H1 (cell line): ENCODE measurements at regions not wholly inside any gene's neighbourhood (a gene's known extent, or its start where the extent isn't known, plus 50 kb on each side); places are given as distances from the start of the nearest gene placed in this dataset.

Experiments used
- CTCF ChIA-PET: fragments of 300-600 bp; sonication (Branson Sonifier 250); formaldehyde crosslinking; loops from one replicate; lab custom pipeline; 2021; ENCODE audit not compliant: partially characterized antibody; lab: Charles Lee
- POLR2A ChIA-PET: fragments of 300-600 bp; sonication (Branson Sonifier 250); formaldehyde crosslinking; loops from one replicate; lab custom pipeline; 2021; ENCODE audit warnings: inconsistent platforms; ENCODE audit not compliant: partially characterized antibody; lab: Charles Lee
- DNase-seq, 2 experiments: peaks; one replicate each; pipeline versions ENCODE4 v3.0.0 to v3.0.0-alpha.2; 2010 to 2022; ENCODE audit warnings: low spot score in 2 of 2, low read depth in 1 of 2, mixed read lengths in 1 of 2
- FAIRE-seq: peaks from 2 replicates; lab custom pipeline; 2011; peaks lifted over from hg19 to GRCh38; lab: Jason Lieb, UNC
- H2AFZ ChIP-seq: 2 replicates; pipeline ENCODE4 v1.8.1; 2012; ENCODE audit warnings: low read length, inconsistent platforms
- H2AK5ac ChIP-seq: 2 replicates; pipeline ENCODE4 v1.6.1; 2013; ENCODE audit warnings: low read depth, low read length
- H2BK120ac ChIP-seq: replicated peaks from 2 replicates; pipeline ENCODE3; 2013; ENCODE audit warnings: low read depth, low read length, inconsistent platforms
- H2BK12ac ChIP-seq: 2 replicates; pipeline ENCODE4 v1.6.1; 2013; ENCODE audit warnings: low read depth, low read length
- H2BK15ac ChIP-seq: 2 replicates; pipeline ENCODE4 v1.6.1; 2013; ENCODE audit warnings: low read length
- H2BK20ac ChIP-seq: 2 replicates; pipeline ENCODE4 v1.6.1; 2013; ENCODE audit warnings: low read length
- H2BK5ac ChIP-seq: 2 replicates; pipeline ENCODE4 v1.6.1; 2013; ENCODE audit warnings: low read depth, low read length
- H3K14ac ChIP-seq: 2 replicates; pipeline ENCODE4 v1.6.1; 2013; ENCODE audit warnings: inconsistent platforms; ENCODE audit not compliant: insufficient read length
- H3K18ac ChIP-seq: 2 replicates; pipeline ENCODE4 v1.6.1; 2013; ENCODE audit warnings: low read length; ENCODE audit errors: extremely low read depth
- H3K23ac ChIP-seq: 2 replicates; pipeline ENCODE4 v1.6.1; 2013; ENCODE audit warnings: inconsistent platforms; ENCODE audit not compliant: insufficient read length
- H3K23me2 ChIP-seq: 2 replicates; pipeline ENCODE4 v1.6.1; 2013; ENCODE audit warnings: low read depth, low read length
- H3K27ac ChIP-seq: 2 replicates; pipeline ENCODE4 v1.6.1; 2011; ENCODE audit warnings: low read depth, low read length, inconsistent platforms
- H3K27me3 ChIP-seq, 4 experiments: replicated peaks in 1 of 4; 1 replicate in 1 of 4; 2 replicates in 3 of 4; pipeline versions ENCODE4 v1.6.1 to v1.8.1; 2011 to 2013; ENCODE audit warnings: low read length in 3 of 4, mild to moderate bottlenecking in 3 of 4, inconsistent platforms in 2 of 4, mixed read lengths in 2 of 4, moderate library complexity in 1 of 4; ENCODE audit not compliant: control insufficient read depth in 3 of 4, insufficient read depth in 3 of 4; ENCODE audit errors: extremely low read depth in 1 of 4
- H3K36me3 ChIP-seq, 4 experiments: 2 replicates each; pipeline versions ENCODE4 v1.6.1 to v1.8.1; 2011 to 2013; ENCODE audit warnings: mild to moderate bottlenecking in 4 of 4, low read length in 3 of 4, moderate library complexity in 2 of 4, control low read depth in 1 of 4, inconsistent platforms in 1 of 4; ENCODE audit not compliant: insufficient read depth in 4 of 4, control insufficient read depth in 2 of 4
- H3K4ac ChIP-seq: replicated peaks from 2 replicates; pipeline ENCODE3; 2013; ENCODE audit warnings: low read length, low read depth, mixed read lengths, inconsistent platforms; ENCODE audit not compliant: insufficient read length
- H3K4me1 ChIP-seq, 4 experiments: replicated peaks in 1 of 4; 1 replicate in 1 of 4; 2 replicates in 3 of 4; pipeline versions ENCODE4 v1.6.1 to v1.8.1; 2011 to 2013; ENCODE audit warnings: low read length in 3 of 4, inconsistent platforms in 2 of 4, mixed read lengths in 1 of 4; ENCODE audit not compliant: insufficient read depth in 4 of 4, control insufficient read depth in 3 of 4
- H3K4me2 ChIP-seq, 2 experiments: 2 replicates each; pipeline versions ENCODE4 v1.6.1 to v1.8.1; 2011 to 2013; ENCODE audit warnings: low read depth in 2 of 2, low read length in 2 of 2, control low read depth in 1 of 2, inconsistent platforms in 1 of 2, mild to moderate bottlenecking in 1 of 2; ENCODE audit not compliant: insufficient read depth in 1 of 2
- H3K4me3 ChIP-seq, 4 experiments: fragments of 200-600, 300-600 bp in 1 of 4; sonication (generic), shearing (Covaris generic), sonication (Bioruptor Twin) in 1 of 4; 2 replicates each; pipeline versions ENCODE4 v1.5.1 to v1.8.1; 2011 to 2016; ENCODE audit warnings: low read length in 4 of 4, low read depth in 3 of 4, control low read depth in 2 of 4, inconsistent platforms in 2 of 4, mild to moderate bottlenecking in 2 of 4, mixed read lengths in 1 of 4, moderate library complexity in 1 of 4; ENCODE audit not compliant: insufficient read depth in 2 of 4; ENCODE audit errors: extremely low read depth in 1 of 4
- H3K56ac ChIP-seq: replicated peaks from 2 replicates; pipeline ENCODE3; 2013; ENCODE audit warnings: low read depth, mild to moderate bottlenecking, mixed read lengths, low read length, inconsistent platforms; ENCODE audit not compliant: insufficient read length
- H3K79me1 ChIP-seq: 2 replicates; pipeline ENCODE4 v1.6.1; 2013; ENCODE audit warnings: low read depth, low read length, control low read depth
- H3K79me2 ChIP-seq, 2 experiments: 2 replicates each; pipeline versions ENCODE4 v1.6.1 to v1.8.1; 2012 to 2013; ENCODE audit warnings: low read length in 2 of 2, mild to moderate bottlenecking in 2 of 2, inconsistent platforms in 1 of 2; ENCODE audit not compliant: insufficient read depth in 2 of 2, control insufficient read depth in 1 of 2
- H3K9ac ChIP-seq, 4 experiments: replicated peaks in 1 of 4; 1 replicate in 1 of 4; 2 replicates in 3 of 4; pipeline versions ENCODE4 v1.6.1 to v1.8.1; 2011 to 2013; ENCODE audit warnings: low read depth in 3 of 4, low read length in 3 of 4, control low read depth in 2 of 4, mild to moderate bottlenecking in 2 of 4, moderate library complexity in 2 of 4, inconsistent platforms in 1 of 4; ENCODE audit errors: extremely low read depth in 1 of 4
- H3K9me3 ChIP-seq, 2 experiments: 2 replicates each; pipeline versions ENCODE4 v1.6.1 to v1.8.1; 2012 to 2013; ENCODE audit warnings: mild to moderate bottlenecking in 2 of 2, moderate library complexity in 2 of 2, control low read depth in 1 of 2, inconsistent platforms in 1 of 2, low read depth in 1 of 2, low read length in 1 of 2, mixed read lengths in 1 of 2; ENCODE audit not compliant: insufficient read depth in 2 of 2
- H4K20me1 ChIP-seq, 2 experiments: replicated peaks in 1 of 2; 2 replicates each; pipeline versions ENCODE3 to v1.8.1; 2011 to 2013; ENCODE audit warnings: inconsistent platforms in 2 of 2, low read length in 2 of 2, mild to moderate bottlenecking in 1 of 2; ENCODE audit not compliant: insufficient read depth in 2 of 2, control insufficient read depth in 1 of 2
- H4K5ac ChIP-seq: 2 replicates; pipeline ENCODE4 v1.6.1; 2013; ENCODE audit warnings: low read length, low read depth, mixed read lengths, inconsistent platforms; ENCODE audit not compliant: insufficient read length
- H4K8ac ChIP-seq: 2 replicates; pipeline ENCODE4 v1.8.0; 2013; ENCODE audit warnings: mild to moderate bottlenecking, moderate library complexity, low read length, inconsistent platforms; ENCODE audit not compliant: insufficient read depth; ENCODE audit errors: extremely low read depth
- H4K91ac ChIP-seq: replicated peaks from 2 replicates; pipeline ENCODE3; 2013; ENCODE audit warnings: low read length, mixed read lengths, inconsistent platforms; ENCODE audit not compliant: insufficient read length
- SP2 ChIP-seq: IDR thresholded peaks from 2 replicates; pipeline ENCODE4 v1.6.1; 2012; ENCODE audit warnings: mild to moderate bottlenecking, low read length, inconsistent platforms
- SP4 ChIP-seq: IDR thresholded peaks from 2 replicates; pipeline ENCODE4 v1.6.1; 2012; ENCODE audit warnings: low read length, inconsistent platforms
- YY1 ChIP-seq: IDR thresholded peaks from 2 replicates; pipeline ENCODE4 v1.6.1; 2011; ENCODE audit warnings: low read depth, mild to moderate bottlenecking, low read length
- WGBS, 2 experiments: shearing (Covaris generic) in 1 of 2; methylation state at CpG; one replicate each; pipeline versions ENCODE4 v1.1.6 to v1.1.7; 2013 to 2015; ENCODE audit warnings: low lambda C conversion rate in 2 of 2, mixed read lengths in 2 of 2, inconsistent platforms in 1 of 2, low coverage in 1 of 2, missing lambda C conversion rate in 1 of 2; ENCODE audit not compliant: insufficient replicate concordance in 2 of 2, insufficient coverage in 1 of 2, insufficient read length in 1 of 2; ENCODE audit errors: extremely low coverage in 1 of 2, missing lambda C conversion rate in 1 of 2; 5-methylcytosine and 5-hydroxymethylcytosine counted together

DNA sequence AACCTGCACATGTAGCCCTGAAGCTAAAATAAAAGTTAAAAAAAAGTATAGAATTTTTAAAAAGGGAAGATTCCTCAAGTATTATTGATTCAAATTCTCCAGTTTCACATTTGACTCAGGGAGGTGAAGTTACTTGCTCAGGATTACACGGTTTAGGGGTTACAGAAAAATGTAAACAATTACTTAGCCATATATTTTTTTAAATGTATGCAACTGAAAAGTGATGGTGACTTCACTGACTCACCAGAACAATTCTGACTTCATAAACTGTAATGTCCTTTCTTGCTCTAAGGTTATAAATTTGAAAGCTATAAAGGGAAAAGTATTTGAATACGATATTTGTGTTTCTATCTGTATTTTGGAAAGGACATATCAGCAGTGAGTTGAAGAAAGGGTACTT is 371.2 kb downstream of the SPRY1 start:
- POLR2A ChIA-PET, result no interaction called here
- WGBS, 2 experiments, result 87% methylated on average over 2 of the region's 2 CpGs; no CpG with 5 or more reads in 1 of the 2 experiments
- H4K8ac ChIP-seq, result no peak overlapping the region

More for the DNA sequence above, 371.2 kb downstream of the SPRY1 start:
- Histone ChIP-seq H3K4me3 (no peak overlapping the region), H3K9ac (no peak overlapping the region), H3K9me3 (no peaks in the 10 kb centered on the region)
- no peak for TF ChIP-seq SP4
- TF ChIP-seq SP2, result no peak
- no peak for TF ChIP-seq YY1
- TF ChIP-seq, all 59 proteins: peak for 0
- Histone ChIP-seq H4K91ac (no peak overlapping the region), H2AK5ac (no peak overlapping the region), H3K23ac (no peak overlapping the region), H3K4me2 (no peak overlapping the region), H3K18ac (no peak overlapping the region), H2AFZ (no peak overlapping the region), H4K20me1 (no peaks in the 10 kb centered on the region), H3K23me2 (no peaks in the 10 kb centered on the region), H2BK12ac (no peak overlapping the region), H3K14ac (no peak overlapping the region), H3K27ac (no peak overlapping the region), H2BK5ac (no peak overlapping the region), H4K5ac (no peak overlapping the region), H3K56ac (no peak overlapping the region), H2BK120ac (no peak overlapping the region), H3K79me2 (no peaks in the 10 kb centered on the region), H2BK20ac (no peak overlapping the region), H3K27me3 (no peaks in the 10 kb centered on the region), H3K4ac (no peak overlapping the region), H3K79me1 (no peaks in the 10 kb centered on the region), H3K4me1 (no peaks in the 10 kb centered on the region), H2BK15ac (no peak overlapping the region), H3K36me3 (no peaks in the 10 kb centered on the region)
- FAIRE-seq, result no peak
- no peak for DNase-seq
- CTCF ChIA-PET, result interaction anchor here (0.6 to 0.7 kb wide), 2 partner anchors 196 to 319 kb away, joined by 3 read pairs; no protein-coding TSS in a partner anchor
